Heart right ventricle (tissue), 16 donors: ENCODE measurements at regions not wholly inside any gene's neighbourhood (a gene's known extent, or its start where the extent isn't known, plus 50 kb on each side); places are given as distances from the start of the nearest gene placed in this dataset.

Experiments
- ATAC-seq, 8 donors: fragments of 200-7000 bp; cut with Tn5 transposase; one replicate each; pipeline ENCODE4 v1.9.1; 2020; ENCODE audit warnings: mild to moderate bottlenecking in 8 of 8, moderate library complexity in 8 of 8, moderate number of reproducible peaks in 1 of 8
- DNase-seq, 2 donors: peaks; one replicate each; pipeline ENCODE4 v3.0.0-alpha.2; 2020
- H3K27ac ChIP-seq, 10 donors: fragments of 200-600 bp; sonication (generic) in 2 of 10; one replicate each; pipeline versions ENCODE4 v1.5.0 to v1.8.0; 2020 to 2022; ENCODE audit warnings: mild to moderate bottlenecking in 3 of 10
- H3K27me3 ChIP-seq, 7 donors: fragments of 200-600 bp; one replicate each; pipeline ENCODE4 v1.8.0; 2021 to 2022; ENCODE audit warnings: mild to moderate bottlenecking in 2 of 7
- H3K36me3 ChIP-seq, 9 donors: fragments of 200-600 bp; sonication (generic) in 1 of 9; one replicate each; pipeline versions ENCODE4 v1.5.0 to v1.8.0; 2020 to 2022; ENCODE audit warnings: mild to moderate bottlenecking in 2 of 9
- H3K4me1 ChIP-seq, 9 donors: fragments of 200-600 bp; sonication (generic) in 1 of 9; one replicate each; pipeline versions ENCODE4 v1.5.0 to v1.8.0; 2020 to 2022; ENCODE audit warnings: mild to moderate bottlenecking in 4 of 9
- H3K4me3 ChIP-seq, 10 donors: fragments of 200-600 bp; sonication (generic) in 2 of 10; one replicate each; pipeline versions ENCODE4 v1.5.0 to v1.8.0; 2020 to 2022; ENCODE audit warnings: mild to moderate bottlenecking in 7 of 10, moderate library complexity in 2 of 10
- H3K9me3 ChIP-seq, 11 donors: fragments of 200-600 bp in 10 of 11; sonication (generic) in 2 of 11; one replicate each; pipeline versions ENCODE4 v1.5.0 to v1.8.0; 2013 to 2022; ENCODE audit warnings: mild to moderate bottlenecking in 2 of 11, control low read depth in 1 of 11, moderate library complexity in 1 of 11
- CTCF ChIP-seq, 9 donors: fragments of 200-600 bp; sonication (generic) in 2 of 9; IDR thresholded peaks; one replicate each; pipeline versions ENCODE4 v1.5.0 to v1.8.0; 2021 to 2022; ENCODE audit warnings: antibody characterized with exemption in 9 of 9, mild to moderate bottlenecking in 5 of 9, moderate library complexity in 1 of 9
- WGBS, 2 donors: extraction: QIAGEN DNeasy Blood & Tissue Kit; methylation state at CpG; one replicate each; pipeline ENCODE4 v1.1.7; 2013; ENCODE audit warnings: inconsistent platforms in 1 of 2; 5-methylcytosine and 5-hydroxymethylcytosine counted together
- intact Hi-C, 10 donors: fragments of 100-400 bp; cut with DNase I; formaldehyde crosslinking; loops; one replicate each; pipeline versions ENCODE4 v1.11.1 to v1.14.2; 2022
- donor health status: Arrhythmogenic right ventricular cardiomyopathy.
- donor health status: ischemic (EF 13 %, LVEDD 7.1; RV severe dilation, severe dysfunction).
- donor health status: healthy with polysubstance abuse.
- donor health status: DM: no; HTN: yes; CAD: no.
- donor health status: DM: no; HTN: no; CAD: no.
- donor health status: ischemic (EF 25% LVEDD 6.9; RV normal size, moderate dysfunction).
- donor health status: ischemic (EF 25% LVEDD 5.7; RV mildly dilated, moderate dysfunction).
- donor health status: healthy.
- donor health status: DM: yes; HTN: yes; CAD: no.
- donor health status: Ischemic cardiomyopathy.
- donor health status: ischemic (EF 35%, LVEDD 5.7; RV mildly dilated, moderate dysfunction).
- donor health status: nonischemic (EF 11% LVEDD 7.7; RV severe dilation, severe dysfunction).
- donor health status: DM: yes; HTN: yes; CAD: no.
- donor health status: PGD.
- donor health status: ischemic (EF 29% LVEDD 5.4; RV normal size, mild dysfunction).
- donor health status: nonischemic (EF 23%, LVEDD 6.1; RV moderate dilation, normal function).

- ATAC-seq (no peak), DNase-seq (no peak)
- no peak overlapping the region for H3K27ac ChIP-seq
- intact Hi-C loops: no loop called here
- WGBS, 2 donors: 88 to 93% methylated on average over 3 of the region's 3 CpGs
- H3K27me3 ChIP-seq: no peaks in the 10 kb centered on the region
- TF ChIP-seq CTCF (IDR thresholded peaks at IDR 0.05): no peak
- no peak overlapping the region for H3K4me3 ChIP-seq
- H3K36me3 ChIP-seq: no peaks in the 10 kb centered on the region
- peaks cover 0 to 2% (median 0%) of the 10 kb centered on the region in 11 donors for H3K9me3 ChIP-seq
- no peaks in the 10 kb centered on the region for H3K4me1 ChIP-seq
Measured at GRCh38 chr11:91686281-91686680, 538.3 kb upstream of the FAT3 start.

- no peak for TF ChIP-seq CTCF (IDR thresholded peaks at IDR 0.05)
- H3K9me3 ChIP-seq: peaks cover 0 to 6% (median 0%) of the 10 kb centered on the region in 11 donors
- H3K4me3 ChIP-seq: no peak overlapping the region
- ATAC-seq: no peak
- H3K36me3 ChIP-seq: no peaks in the 10 kb centered on the region
- intact Hi-C loops: no loop called here
- no peak for DNase-seq
- WGBS, 2 donors: 82 to 90% methylated on average over 1 of the region's 1 CpG
- no peaks in the 10 kb centered on the region for H3K4me1 ChIP-seq
- no peak overlapping the region for H3K27ac ChIP-seq
- H3K27me3 ChIP-seq: no peaks in the 10 kb centered on the region
Measured at GRCh38 chr11:91673705-91674104, 550.9 kb upstream of the FAT3 start.

- intact Hi-C loops: no loop called here
- Histone ChIP-seq H3K4me1 (no peaks in the 10 kb centered on the region), H3K4me3 (no peak overlapping the region), H3K36me3 (no peaks in the 10 kb centered on the region), H3K27ac (no peak overlapping the region), H3K9me3 (no peaks in the 10 kb centered on the region), H3K27me3 (no peaks in the 10 kb centered on the region)
- 75 to 77% methylated on average over 3 of the region's 3 CpGs for WGBS, 2 donors
- ATAC-seq (no peak), DNase-seq (no peak)
- no peak for TF ChIP-seq CTCF (IDR thresholded peaks at IDR 0.05)
Measured at GRCh38 chr11:91664521-91664920, 560.1 kb upstream of the FAT3 start.

GRCh38 chr11:91660036-91660435 is 564.6 kb upstream of the FAT3 start:
- peaks cover 0 to 2% (median 0%) of the 10 kb centered on the region in 11 donors for H3K9me3 ChIP-seq
- H3K4me3 ChIP-seq: no peak overlapping the region
- intact Hi-C loops: no loop called here
- H3K4me1 ChIP-seq: no peaks in the 10 kb centered on the region
- DNase-seq: no peak
- no peak for ATAC-seq
- no peak overlapping the region for H3K27ac ChIP-seq
- no peaks in the 10 kb centered on the region for H3K27me3 ChIP-seq
- no peaks in the 10 kb centered on the region for H3K36me3 ChIP-seq
- 46 to 56% methylated on average over 1 of the region's 1 CpG for WGBS, 2 donors
- TF ChIP-seq CTCF (IDR thresholded peaks at IDR 0.05): no peak

GRCh38 chr11:91654686-91655085 is 569.9 kb upstream of the FAT3 start:
- Histone ChIP-seq H3K4me3 (no peak overlapping the region), H3K27ac (no peak overlapping the region), H3K27me3 (no peaks in the 10 kb centered on the region), H3K36me3 (no peaks in the 10 kb centered on the region), H3K4me1 (no peaks in the 10 kb centered on the region), H3K9me3 (peaks cover 0 to 2% (median 0%) of the 10 kb centered on the region in 11 donors)
- no peak for TF ChIP-seq CTCF (IDR thresholded peaks at IDR 0.05)
- no peak for ATAC-seq
- intact Hi-C loops: no loop called here
- 44 to 51% methylated on average over 2 of the region's 2 CpGs for WGBS, 2 donors
- no peak for DNase-seq
